ENCODE measurements at regions not wholly inside any gene's neighbourhood (a gene's known extent, or its start where the extent isn't known, plus 50 kb on each side); places are given as distances from the start of the nearest gene placed in this dataset.

- Mint-ChIP-seq H3K36me3 (ENCODE audit: low read depth) (no peaks in the 10 kb centered on the region), H3K27me3 (ENCODE audit: low read depth) (peaks cover 3% of the 10 kb centered on the region), H3K27ac (no peak overlapping the region), H3K9me3 (no peaks in the 10 kb centered on the region), H3K4me1 (ENCODE audit: low read depth) (no peaks in the 10 kb centered on the region), H3K4me3 (no peak overlapping the region)
Measured at GRCh38 chr2:217418544-217418943, 558.7 kb upstream of the TNP1 start.

- no peaks in the 10 kb centered on the region for H3K36me3 Mint-ChIP-seq (ENCODE audit: low read depth)
- H3K27ac Mint-ChIP-seq: no peak overlapping the region
- H3K27me3 Mint-ChIP-seq (ENCODE audit: low read depth): peaks cover 3% of the 10 kb centered on the region
- H3K4me3 Mint-ChIP-seq: no peak overlapping the region
- H3K4me1 Mint-ChIP-seq (ENCODE audit: low read depth): no peaks in the 10 kb centered on the region
- no peaks in the 10 kb centered on the region for H3K9me3 Mint-ChIP-seq
Measured at GRCh38 chr2:217418090-217418489, 558.2 kb upstream of the TNP1 start.

GRCh38 chr2:217417536-217417935 is 557.7 kb upstream of the TNP1 start:
- H3K27ac Mint-ChIP-seq: no peak overlapping the region
- H3K4me1 Mint-ChIP-seq (ENCODE audit: low read depth): no peaks in the 10 kb centered on the region
- H3K27me3 Mint-ChIP-seq (ENCODE audit: low read depth): peaks cover 3% of the 10 kb centered on the region
- no peaks in the 10 kb centered on the region for H3K9me3 Mint-ChIP-seq
- no peak overlapping the region for H3K4me3 Mint-ChIP-seq
- H3K36me3 Mint-ChIP-seq (ENCODE audit: low read depth): no peaks in the 10 kb centered on the region

DNA sequence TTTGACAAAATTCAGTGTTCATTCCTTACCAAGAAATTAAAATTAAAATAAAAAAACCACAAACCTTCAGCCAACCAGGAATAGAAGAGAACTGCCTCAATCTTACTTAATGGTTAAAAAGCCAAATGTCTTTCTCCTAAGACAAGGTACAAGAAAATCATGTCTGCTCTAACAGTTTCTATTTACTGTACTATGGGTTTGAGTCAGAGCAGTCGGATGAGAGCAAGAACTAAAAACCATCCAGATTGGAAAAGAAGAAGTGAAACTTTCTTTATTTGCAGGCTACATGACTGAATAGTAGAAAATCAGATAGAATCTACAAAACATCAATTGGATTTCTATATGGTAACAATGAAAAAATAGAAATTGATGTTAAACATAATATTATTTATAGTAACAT is 555.5 kb upstream of the TNP1 start:
- Mint-ChIP-seq H3K36me3 (ENCODE audit: low read depth) (no peaks in the 10 kb centered on the region), H3K27ac (no peak overlapping the region), H3K4me3 (no peak overlapping the region), H3K4me1 (ENCODE audit: low read depth) (no peaks in the 10 kb centered on the region), H3K9me3 (no peaks in the 10 kb centered on the region), H3K27me3 (ENCODE audit: low read depth) (peaks cover 3% of the 10 kb centered on the region)

- H3K27ac Mint-ChIP-seq: no peak overlapping the region
- H3K9me3 Mint-ChIP-seq: no peaks in the 10 kb centered on the region
- peaks cover 3% of the 10 kb centered on the region for H3K27me3 Mint-ChIP-seq (ENCODE audit: low read depth)
Measured at GRCh38 chr2:217414429-217414828, 554.6 kb upstream of the TNP1 start.

GRCh38 chr2:217413193-217413592 is 553.3 kb upstream of the TNP1 start:
- Mint-ChIP-seq H3K27me3 (ENCODE audit: low read depth) (peaks cover 3% of the 10 kb centered on the region), H3K27ac (no peak overlapping the region), H3K9me3 (no peaks in the 10 kb centered on the region), H3K36me3 (ENCODE audit: low read depth) (no peaks in the 10 kb centered on the region), H3K4me1 (ENCODE audit: low read depth) (no peaks in the 10 kb centered on the region), H3K4me3 (no peak overlapping the region)

More at GRCh38 chr2:217414429-217414828, 554.6 kb upstream of the TNP1 start:
- Mint-ChIP-seq H3K36me3 (ENCODE audit: low read depth) (no peaks in the 10 kb centered on the region), H3K4me1 (ENCODE audit: low read depth) (no peaks in the 10 kb centered on the region), H3K4me3 (no peak overlapping the region)

DNA sequence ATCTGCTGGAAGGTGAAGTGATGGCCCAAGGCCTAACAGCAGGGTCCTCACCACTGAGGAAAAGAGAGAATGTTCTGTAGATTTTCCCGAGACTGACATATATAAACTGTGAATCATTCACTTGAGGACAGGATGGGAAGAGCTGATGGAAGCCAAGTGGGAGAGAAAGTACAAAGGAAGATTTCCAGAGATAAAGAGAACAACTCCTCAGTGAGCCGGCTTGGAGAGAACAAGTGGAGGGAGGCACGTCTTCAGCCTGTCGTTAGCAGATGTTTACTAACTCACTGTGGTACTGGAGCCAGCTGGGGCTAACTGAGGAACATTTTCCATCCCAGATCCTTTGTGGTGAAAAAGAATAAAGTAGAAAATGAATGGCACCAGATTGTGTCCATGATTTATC is 552.9 kb upstream of the TNP1 start:
- H3K4me1 Mint-ChIP-seq (ENCODE audit: low read depth): no peaks in the 10 kb centered on the region
- no peak overlapping the region for H3K4me3 Mint-ChIP-seq
- no peaks in the 10 kb centered on the region for H3K36me3 Mint-ChIP-seq (ENCODE audit: low read depth)
- H3K9me3 Mint-ChIP-seq: no peaks in the 10 kb centered on the region
- peaks cover 3% of the 10 kb centered on the region for H3K27me3 Mint-ChIP-seq (ENCODE audit: low read depth)
- no peak overlapping the region for H3K27ac Mint-ChIP-seq

GRCh38 chr2:217412277-217412676 is 552.4 kb upstream of the TNP1 start:
- Mint-ChIP-seq H3K27me3 (ENCODE audit: low read depth) (peaks cover 3% of the 10 kb centered on the region), H3K4me1 (ENCODE audit: low read depth) (no peaks in the 10 kb centered on the region), H3K27ac (no peak overlapping the region), H3K4me3 (no peak overlapping the region), H3K9me3 (no peaks in the 10 kb centered on the region), H3K36me3 (ENCODE audit: low read depth) (no peaks in the 10 kb centered on the region)

- Mint-ChIP-seq H3K4me3 (no peak overlapping the region), H3K9me3 (no peaks in the 10 kb centered on the region), H3K27ac (no peak overlapping the region), H3K4me1 (ENCODE audit: low read depth) (no peaks in the 10 kb centered on the region), H3K36me3 (ENCODE audit: low read depth) (no peaks in the 10 kb centered on the region), H3K27me3 (ENCODE audit: low read depth) (no peaks in the 10 kb centered on the region)
Measured at GRCh38 chr2:217410681-217410960, 550.8 kb upstream of the TNP1 start.

GRCh38 chr2:217409949-217410680 is 550.3 kb upstream of the TNP1 start:
- Mint-ChIP-seq H3K27ac (no peak overlapping the region), H3K27me3 (ENCODE audit: low read depth) (no peaks in the 10 kb centered on the region), H3K36me3 (ENCODE audit: low read depth) (no peaks in the 10 kb centered on the region), H3K4me3 (no peak overlapping the region), H3K4me1 (ENCODE audit: low read depth) (no peaks in the 10 kb centered on the region), H3K9me3 (no peaks in the 10 kb centered on the region)

- H3K27ac Mint-ChIP-seq: no peak overlapping the region
Measured at GRCh38 chr2:217407362-217407761, 547.5 kb upstream of the TNP1 start.

GRCh38 chr2:217404236-217404760 is 544.4 kb upstream of the TNP1 start:
- H3K36me3 Mint-ChIP-seq (ENCODE audit: low read depth): peaks cover 3% of the 10 kb centered on the region
- no peaks in the 10 kb centered on the region for H3K9me3 Mint-ChIP-seq

More at GRCh38 chr2:217407362-217407761, 547.5 kb upstream of the TNP1 start:
- H3K9me3 Mint-ChIP-seq: no peaks in the 10 kb centered on the region
- no peaks in the 10 kb centered on the region for H3K27me3 Mint-ChIP-seq (ENCODE audit: low read depth)
- no peaks in the 10 kb centered on the region for H3K4me1 Mint-ChIP-seq (ENCODE audit: low read depth)
- no peak overlapping the region for H3K4me3 Mint-ChIP-seq
- no peaks in the 10 kb centered on the region for H3K36me3 Mint-ChIP-seq (ENCODE audit: low read depth)

DNA sequence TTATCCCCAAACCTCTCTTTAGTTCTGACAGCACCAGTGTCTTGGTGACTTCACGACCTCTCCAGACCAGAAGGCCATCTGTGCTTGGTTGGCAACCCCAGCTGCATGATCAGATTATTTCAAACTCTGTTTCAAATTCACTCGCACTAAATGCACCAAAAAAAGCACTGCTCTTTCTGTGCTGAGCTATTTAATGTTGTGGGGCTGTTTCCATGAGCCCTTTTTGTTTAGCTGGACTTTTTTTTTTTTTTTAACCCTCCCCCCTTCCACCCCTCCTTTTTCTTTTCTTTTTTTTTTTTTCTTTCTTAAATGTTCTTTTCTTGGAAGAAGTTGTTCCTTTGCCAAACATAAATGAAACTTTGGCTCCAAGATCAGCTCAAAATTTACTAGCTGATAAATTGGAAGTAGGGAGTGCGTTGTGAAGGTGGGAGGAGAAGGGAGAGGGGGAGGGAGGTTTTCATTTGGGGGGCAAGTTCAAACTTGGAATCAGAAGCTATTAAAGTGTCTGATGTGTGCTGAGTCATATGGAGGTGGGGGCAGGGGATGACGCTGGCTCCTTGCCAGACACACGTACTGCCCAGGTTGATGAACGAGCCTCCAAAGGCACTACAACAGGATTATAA is 543.0 kb upstream of the TNP1 start:
- H3K36me3 Mint-ChIP-seq (ENCODE audit: low read depth): peaks cover 3% of the 10 kb centered on the region
- no peak overlapping the region for H3K4me3 Mint-ChIP-seq
- no peaks in the 10 kb centered on the region for H3K27me3 Mint-ChIP-seq (ENCODE audit: low read depth)
- H3K4me1 Mint-ChIP-seq (ENCODE audit: low read depth): peaks cover 5% of the 10 kb centered on the region
- no peaks in the 10 kb centered on the region for H3K9me3 Mint-ChIP-seq
- H3K27ac Mint-ChIP-seq: no peak overlapping the region

More at GRCh38 chr2:217404236-217404760, 544.4 kb upstream of the TNP1 start:
- Mint-ChIP-seq H3K27ac (no peak overlapping the region), H3K27me3 (ENCODE audit: low read depth) (no peaks in the 10 kb centered on the region), H3K4me1 (ENCODE audit: low read depth) (no peaks in the 10 kb centered on the region), H3K4me3 (no peak overlapping the region)

DNA sequence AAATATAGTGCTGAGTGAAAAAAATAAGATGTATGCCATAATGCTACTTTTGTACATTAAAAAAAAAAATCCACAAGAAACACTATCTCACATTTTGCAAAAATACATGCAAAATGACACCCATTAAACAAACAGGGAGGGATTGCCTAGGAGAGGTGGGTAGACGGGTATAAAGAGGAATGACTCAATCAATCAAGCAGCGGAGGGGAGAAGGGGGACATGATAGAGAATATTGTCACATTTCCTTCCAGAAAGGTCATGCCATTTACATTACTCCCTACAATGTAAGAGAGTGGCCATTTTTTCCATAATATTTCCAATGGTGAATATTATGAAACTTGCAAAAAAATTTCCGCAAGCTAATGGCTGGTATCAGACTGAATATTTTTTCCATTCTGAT is 542.3 kb upstream of the TNP1 start:
- H3K27me3 Mint-ChIP-seq (ENCODE audit: low read depth): no peaks in the 10 kb centered on the region
- H3K9me3 Mint-ChIP-seq: no peaks in the 10 kb centered on the region
- peaks cover 5% of the 10 kb centered on the region for H3K4me1 Mint-ChIP-seq (ENCODE audit: low read depth)
- H3K27ac Mint-ChIP-seq: no peak overlapping the region
- H3K36me3 Mint-ChIP-seq (ENCODE audit: low read depth): peaks cover 3% of the 10 kb centered on the region
- no peak overlapping the region for H3K4me3 Mint-ChIP-seq

GRCh38 chr2:217399291-217399690 is 539.4 kb upstream of the TNP1 start:
- Mint-ChIP-seq H3K4me3 (no peak overlapping the region), H3K4me1 (ENCODE audit: low read depth) (peaks cover 5% of the 10 kb centered on the region), H3K9me3 (no peaks in the 10 kb centered on the region), H3K27me3 (ENCODE audit: low read depth) (no peaks in the 10 kb centered on the region), H3K36me3 (ENCODE audit: low read depth) (peaks cover 3% of the 10 kb centered on the region), H3K27ac (no peak overlapping the region)

Data from T-helper 1 cell treated with Interleukin-12 subunit alpha and Interleukin-12 subunit beta and Interleukin-4 antibody, amounts not matched to agents 30 μg/mL and 1 μg/mL, for 36 hours (primary cell).